ENCODE measurements at regions not wholly inside any gene's neighbourhood (a gene's known extent, or its start where the extent isn't known, plus 50 kb on each side); places are given as distances from the start of the nearest gene placed in this dataset.

DNA sequence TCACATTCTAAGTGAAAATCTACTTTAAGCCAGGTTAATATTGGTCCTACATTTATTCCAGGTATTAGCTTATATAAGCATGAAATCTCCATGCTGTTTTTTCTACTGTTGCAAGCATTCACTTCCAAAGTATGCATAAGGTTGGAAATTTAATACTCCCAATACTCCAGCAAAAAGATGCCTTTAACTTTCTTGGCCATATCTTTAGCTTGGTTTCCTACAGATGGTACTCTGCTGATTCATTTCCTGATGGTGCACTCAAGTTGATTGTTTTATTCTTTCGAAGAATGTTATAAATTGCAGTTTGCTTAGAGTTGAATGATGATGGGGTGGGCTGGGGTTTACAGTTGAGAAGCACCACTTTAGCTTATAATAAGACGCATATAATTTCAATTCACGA lies 330.2 kb downstream of the PTTG2 start:
- no peak for TF ChIP-seq CTCF (IDR thresholded peaks at IDR 0.05)
- no peak for TF ChIP-seq POLR2A (IDR thresholded peaks at IDR 0.05)
